H1 (cell line): ENCODE measurements at regions not wholly inside any gene's neighbourhood (a gene's known extent, or its start where the extent isn't known, plus 50 kb on each side); places are given as distances from the start of the nearest gene placed in this dataset.

Experiments
- CTCF ChIA-PET: fragments of 300-600 bp; sonication (Branson Sonifier 250); formaldehyde crosslinking; loops from one replicate; lab custom pipeline; 2021; ENCODE audit not compliant: partially characterized antibody; lab: Charles Lee
- POLR2A ChIA-PET: fragments of 300-600 bp; sonication (Branson Sonifier 250); formaldehyde crosslinking; loops from one replicate; lab custom pipeline; 2021; ENCODE audit warnings: inconsistent platforms; ENCODE audit not compliant: partially characterized antibody; lab: Charles Lee
- DNase-seq, 2 experiments: peaks; one replicate each; pipeline versions ENCODE4 v3.0.0 to v3.0.0-alpha.2; 2010 to 2022; ENCODE audit warnings: low spot score in 2 of 2, low read depth in 1 of 2, mixed read lengths in 1 of 2
- FAIRE-seq: peaks from 2 replicates; lab custom pipeline; 2011; peaks lifted over from hg19 to GRCh38; lab: Jason Lieb, UNC
- H2AFZ ChIP-seq: 2 replicates; pipeline ENCODE4 v1.8.1; 2012; ENCODE audit warnings: low read length, inconsistent platforms
- H2AK5ac ChIP-seq: 2 replicates; pipeline ENCODE4 v1.6.1; 2013; ENCODE audit warnings: low read depth, low read length
- H2BK120ac ChIP-seq: replicated peaks from 2 replicates; pipeline ENCODE3; 2013; ENCODE audit warnings: low read depth, low read length, inconsistent platforms
- H2BK12ac ChIP-seq: 2 replicates; pipeline ENCODE4 v1.6.1; 2013; ENCODE audit warnings: low read depth, low read length
- H2BK15ac ChIP-seq: 2 replicates; pipeline ENCODE4 v1.6.1; 2013; ENCODE audit warnings: low read length
- H2BK20ac ChIP-seq: 2 replicates; pipeline ENCODE4 v1.6.1; 2013; ENCODE audit warnings: low read length
- H2BK5ac ChIP-seq: 2 replicates; pipeline ENCODE4 v1.6.1; 2013; ENCODE audit warnings: low read depth, low read length
- H3K14ac ChIP-seq: 2 replicates; pipeline ENCODE4 v1.6.1; 2013; ENCODE audit warnings: inconsistent platforms; ENCODE audit not compliant: insufficient read length
- H3K18ac ChIP-seq: 2 replicates; pipeline ENCODE4 v1.6.1; 2013; ENCODE audit warnings: low read length; ENCODE audit errors: extremely low read depth
- H3K23ac ChIP-seq: 2 replicates; pipeline ENCODE4 v1.6.1; 2013; ENCODE audit warnings: inconsistent platforms; ENCODE audit not compliant: insufficient read length
- H3K23me2 ChIP-seq: 2 replicates; pipeline ENCODE4 v1.6.1; 2013; ENCODE audit warnings: low read depth, low read length
- H3K27ac ChIP-seq: 2 replicates; pipeline ENCODE4 v1.6.1; 2011; ENCODE audit warnings: low read depth, low read length, inconsistent platforms
- H3K27me3 ChIP-seq, 4 experiments: replicated peaks in 1 of 4; 1 replicate in 1 of 4; 2 replicates in 3 of 4; pipeline versions ENCODE4 v1.6.1 to v1.8.1; 2011 to 2013; ENCODE audit warnings: low read length in 3 of 4, mild to moderate bottlenecking in 3 of 4, inconsistent platforms in 2 of 4, mixed read lengths in 2 of 4, moderate library complexity in 1 of 4; ENCODE audit not compliant: control insufficient read depth in 3 of 4, insufficient read depth in 3 of 4; ENCODE audit errors: extremely low read depth in 1 of 4
- H3K36me3 ChIP-seq, 4 experiments: 2 replicates each; pipeline versions ENCODE4 v1.6.1 to v1.8.1; 2011 to 2013; ENCODE audit warnings: mild to moderate bottlenecking in 4 of 4, low read length in 3 of 4, moderate library complexity in 2 of 4, control low read depth in 1 of 4, inconsistent platforms in 1 of 4; ENCODE audit not compliant: insufficient read depth in 4 of 4, control insufficient read depth in 2 of 4
- H3K4ac ChIP-seq: replicated peaks from 2 replicates; pipeline ENCODE3; 2013; ENCODE audit warnings: low read length, low read depth, mixed read lengths, inconsistent platforms; ENCODE audit not compliant: insufficient read length
- H3K4me1 ChIP-seq, 4 experiments: replicated peaks in 1 of 4; 1 replicate in 1 of 4; 2 replicates in 3 of 4; pipeline versions ENCODE4 v1.6.1 to v1.8.1; 2011 to 2013; ENCODE audit warnings: low read length in 3 of 4, inconsistent platforms in 2 of 4, mixed read lengths in 1 of 4; ENCODE audit not compliant: insufficient read depth in 4 of 4, control insufficient read depth in 3 of 4
- H3K4me2 ChIP-seq, 2 experiments: 2 replicates each; pipeline versions ENCODE4 v1.6.1 to v1.8.1; 2011 to 2013; ENCODE audit warnings: low read depth in 2 of 2, low read length in 2 of 2, control low read depth in 1 of 2, inconsistent platforms in 1 of 2, mild to moderate bottlenecking in 1 of 2; ENCODE audit not compliant: insufficient read depth in 1 of 2
- H3K4me3 ChIP-seq, 4 experiments: fragments of 200-600, 300-600 bp in 1 of 4; sonication (generic), shearing (Covaris generic), sonication (Bioruptor Twin) in 1 of 4; 2 replicates each; pipeline versions ENCODE4 v1.5.1 to v1.8.1; 2011 to 2016; ENCODE audit warnings: low read length in 4 of 4, low read depth in 3 of 4, control low read depth in 2 of 4, inconsistent platforms in 2 of 4, mild to moderate bottlenecking in 2 of 4, mixed read lengths in 1 of 4, moderate library complexity in 1 of 4; ENCODE audit not compliant: insufficient read depth in 2 of 4; ENCODE audit errors: extremely low read depth in 1 of 4
- H3K56ac ChIP-seq: replicated peaks from 2 replicates; pipeline ENCODE3; 2013; ENCODE audit warnings: low read depth, mild to moderate bottlenecking, mixed read lengths, low read length, inconsistent platforms; ENCODE audit not compliant: insufficient read length
- H3K79me1 ChIP-seq: 2 replicates; pipeline ENCODE4 v1.6.1; 2013; ENCODE audit warnings: low read depth, low read length, control low read depth
- H3K79me2 ChIP-seq, 2 experiments: 2 replicates each; pipeline versions ENCODE4 v1.6.1 to v1.8.1; 2012 to 2013; ENCODE audit warnings: low read length in 2 of 2, mild to moderate bottlenecking in 2 of 2, inconsistent platforms in 1 of 2; ENCODE audit not compliant: insufficient read depth in 2 of 2, control insufficient read depth in 1 of 2
- H3K9ac ChIP-seq, 4 experiments: replicated peaks in 1 of 4; 1 replicate in 1 of 4; 2 replicates in 3 of 4; pipeline versions ENCODE4 v1.6.1 to v1.8.1; 2011 to 2013; ENCODE audit warnings: low read depth in 3 of 4, low read length in 3 of 4, control low read depth in 2 of 4, mild to moderate bottlenecking in 2 of 4, moderate library complexity in 2 of 4, inconsistent platforms in 1 of 4; ENCODE audit errors: extremely low read depth in 1 of 4
- H3K9me3 ChIP-seq, 2 experiments: 2 replicates each; pipeline versions ENCODE4 v1.6.1 to v1.8.1; 2012 to 2013; ENCODE audit warnings: mild to moderate bottlenecking in 2 of 2, moderate library complexity in 2 of 2, control low read depth in 1 of 2, inconsistent platforms in 1 of 2, low read depth in 1 of 2, low read length in 1 of 2, mixed read lengths in 1 of 2; ENCODE audit not compliant: insufficient read depth in 2 of 2
- H4K20me1 ChIP-seq, 2 experiments: replicated peaks in 1 of 2; 2 replicates each; pipeline versions ENCODE3 to v1.8.1; 2011 to 2013; ENCODE audit warnings: inconsistent platforms in 2 of 2, low read length in 2 of 2, mild to moderate bottlenecking in 1 of 2; ENCODE audit not compliant: insufficient read depth in 2 of 2, control insufficient read depth in 1 of 2
- H4K5ac ChIP-seq: 2 replicates; pipeline ENCODE4 v1.6.1; 2013; ENCODE audit warnings: low read length, low read depth, mixed read lengths, inconsistent platforms; ENCODE audit not compliant: insufficient read length
- H4K8ac ChIP-seq: 2 replicates; pipeline ENCODE4 v1.8.0; 2013; ENCODE audit warnings: mild to moderate bottlenecking, moderate library complexity, low read length, inconsistent platforms; ENCODE audit not compliant: insufficient read depth; ENCODE audit errors: extremely low read depth
- H4K91ac ChIP-seq: replicated peaks from 2 replicates; pipeline ENCODE3; 2013; ENCODE audit warnings: low read length, mixed read lengths, inconsistent platforms; ENCODE audit not compliant: insufficient read length
- WGBS, 2 experiments: shearing (Covaris generic) in 1 of 2; methylation state at CpG; one replicate each; pipeline versions ENCODE4 v1.1.6 to v1.1.7; 2013 to 2015; ENCODE audit warnings: low lambda C conversion rate in 2 of 2, mixed read lengths in 2 of 2, inconsistent platforms in 1 of 2, low coverage in 1 of 2, missing lambda C conversion rate in 1 of 2; ENCODE audit not compliant: insufficient replicate concordance in 2 of 2, insufficient coverage in 1 of 2, insufficient read length in 1 of 2; ENCODE audit errors: extremely low coverage in 1 of 2, missing lambda C conversion rate in 1 of 2; 5-methylcytosine and 5-hydroxymethylcytosine counted together
- TF ChIP-seq, protein P1 (sequence below): fragments of 300-600 bp; sonication (generic); IDR thresholded peaks from 2 replicates; pipeline ENCODE4 v1.7.1; 2012; ENCODE audit warnings: low read length, moderate library complexity, mild to moderate bottlenecking, inconsistent platforms; ENCODE audit not compliant: insufficient replicate concordance

DNA sequence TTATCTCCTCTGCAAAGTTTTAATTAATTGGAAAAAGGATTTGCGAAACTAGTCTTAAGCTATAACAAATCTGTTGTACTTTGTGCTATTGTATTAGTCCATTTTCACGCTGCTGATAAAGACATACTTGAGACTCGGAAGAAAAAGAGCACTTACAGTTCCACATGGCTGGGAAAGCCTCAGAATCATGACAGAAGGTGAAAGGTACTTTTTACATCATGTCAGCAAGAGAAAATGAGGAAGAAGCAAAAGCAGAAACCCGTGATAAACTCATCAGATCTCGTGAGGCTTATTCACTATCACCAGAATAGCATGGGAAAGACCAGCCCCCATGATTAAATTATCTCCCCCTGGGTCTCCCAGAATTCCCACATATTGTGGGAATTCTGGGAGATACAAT, 118.1 kb upstream of the PRKD1 start:
- 88% methylated on average over 5 of the region's 5 CpGs; no CpG with 5 or more reads in 1 of the 2 experiments for WGBS, 2 experiments
- Histone ChIP-seq H4K5ac (no peak overlapping the region), H4K20me1 (no peaks in the 10 kb centered on the region), H3K14ac (no peak overlapping the region), H3K9ac (no peak overlapping the region), H3K27ac (no peak overlapping the region), H2BK12ac (no peak overlapping the region), H3K27me3 (no peaks in the 10 kb centered on the region), H3K23me2 (no peaks in the 10 kb centered on the region), H4K91ac (no peak overlapping the region), H3K36me3 (no peaks in the 10 kb centered on the region), H3K79me1 (no peaks in the 10 kb centered on the region), H3K23ac (no peak overlapping the region), H3K4ac (no peak overlapping the region), H3K4me3 (no peak overlapping the region), H3K4me2 (no peak overlapping the region), H3K79me2 (no peaks in the 10 kb centered on the region), H2AFZ (no peak overlapping the region), H4K8ac (no peak overlapping the region), H3K4me1 (no peaks in the 10 kb centered on the region), H2AK5ac (no peak overlapping the region), H3K9me3 (no peaks in the 10 kb centered on the region), H2BK20ac (no peak overlapping the region), H2BK5ac (no peak overlapping the region), H3K56ac (no peak overlapping the region), H2BK15ac (no peak overlapping the region), H2BK120ac (no peak overlapping the region), H3K18ac (no peak overlapping the region)
- FAIRE-seq (no peak), DNase-seq (no peak)
- POLR2A ChIA-PET: no interaction called here
- CTCF ChIA-PET: interaction anchor here (0.7 to 1.2 kb wide), 2 partner anchors 225 to 581 kb away, joined by 3 to 4 read pairs; no protein-coding TSS in a partner anchor
- TF ChIP-seq, protein P1, sequence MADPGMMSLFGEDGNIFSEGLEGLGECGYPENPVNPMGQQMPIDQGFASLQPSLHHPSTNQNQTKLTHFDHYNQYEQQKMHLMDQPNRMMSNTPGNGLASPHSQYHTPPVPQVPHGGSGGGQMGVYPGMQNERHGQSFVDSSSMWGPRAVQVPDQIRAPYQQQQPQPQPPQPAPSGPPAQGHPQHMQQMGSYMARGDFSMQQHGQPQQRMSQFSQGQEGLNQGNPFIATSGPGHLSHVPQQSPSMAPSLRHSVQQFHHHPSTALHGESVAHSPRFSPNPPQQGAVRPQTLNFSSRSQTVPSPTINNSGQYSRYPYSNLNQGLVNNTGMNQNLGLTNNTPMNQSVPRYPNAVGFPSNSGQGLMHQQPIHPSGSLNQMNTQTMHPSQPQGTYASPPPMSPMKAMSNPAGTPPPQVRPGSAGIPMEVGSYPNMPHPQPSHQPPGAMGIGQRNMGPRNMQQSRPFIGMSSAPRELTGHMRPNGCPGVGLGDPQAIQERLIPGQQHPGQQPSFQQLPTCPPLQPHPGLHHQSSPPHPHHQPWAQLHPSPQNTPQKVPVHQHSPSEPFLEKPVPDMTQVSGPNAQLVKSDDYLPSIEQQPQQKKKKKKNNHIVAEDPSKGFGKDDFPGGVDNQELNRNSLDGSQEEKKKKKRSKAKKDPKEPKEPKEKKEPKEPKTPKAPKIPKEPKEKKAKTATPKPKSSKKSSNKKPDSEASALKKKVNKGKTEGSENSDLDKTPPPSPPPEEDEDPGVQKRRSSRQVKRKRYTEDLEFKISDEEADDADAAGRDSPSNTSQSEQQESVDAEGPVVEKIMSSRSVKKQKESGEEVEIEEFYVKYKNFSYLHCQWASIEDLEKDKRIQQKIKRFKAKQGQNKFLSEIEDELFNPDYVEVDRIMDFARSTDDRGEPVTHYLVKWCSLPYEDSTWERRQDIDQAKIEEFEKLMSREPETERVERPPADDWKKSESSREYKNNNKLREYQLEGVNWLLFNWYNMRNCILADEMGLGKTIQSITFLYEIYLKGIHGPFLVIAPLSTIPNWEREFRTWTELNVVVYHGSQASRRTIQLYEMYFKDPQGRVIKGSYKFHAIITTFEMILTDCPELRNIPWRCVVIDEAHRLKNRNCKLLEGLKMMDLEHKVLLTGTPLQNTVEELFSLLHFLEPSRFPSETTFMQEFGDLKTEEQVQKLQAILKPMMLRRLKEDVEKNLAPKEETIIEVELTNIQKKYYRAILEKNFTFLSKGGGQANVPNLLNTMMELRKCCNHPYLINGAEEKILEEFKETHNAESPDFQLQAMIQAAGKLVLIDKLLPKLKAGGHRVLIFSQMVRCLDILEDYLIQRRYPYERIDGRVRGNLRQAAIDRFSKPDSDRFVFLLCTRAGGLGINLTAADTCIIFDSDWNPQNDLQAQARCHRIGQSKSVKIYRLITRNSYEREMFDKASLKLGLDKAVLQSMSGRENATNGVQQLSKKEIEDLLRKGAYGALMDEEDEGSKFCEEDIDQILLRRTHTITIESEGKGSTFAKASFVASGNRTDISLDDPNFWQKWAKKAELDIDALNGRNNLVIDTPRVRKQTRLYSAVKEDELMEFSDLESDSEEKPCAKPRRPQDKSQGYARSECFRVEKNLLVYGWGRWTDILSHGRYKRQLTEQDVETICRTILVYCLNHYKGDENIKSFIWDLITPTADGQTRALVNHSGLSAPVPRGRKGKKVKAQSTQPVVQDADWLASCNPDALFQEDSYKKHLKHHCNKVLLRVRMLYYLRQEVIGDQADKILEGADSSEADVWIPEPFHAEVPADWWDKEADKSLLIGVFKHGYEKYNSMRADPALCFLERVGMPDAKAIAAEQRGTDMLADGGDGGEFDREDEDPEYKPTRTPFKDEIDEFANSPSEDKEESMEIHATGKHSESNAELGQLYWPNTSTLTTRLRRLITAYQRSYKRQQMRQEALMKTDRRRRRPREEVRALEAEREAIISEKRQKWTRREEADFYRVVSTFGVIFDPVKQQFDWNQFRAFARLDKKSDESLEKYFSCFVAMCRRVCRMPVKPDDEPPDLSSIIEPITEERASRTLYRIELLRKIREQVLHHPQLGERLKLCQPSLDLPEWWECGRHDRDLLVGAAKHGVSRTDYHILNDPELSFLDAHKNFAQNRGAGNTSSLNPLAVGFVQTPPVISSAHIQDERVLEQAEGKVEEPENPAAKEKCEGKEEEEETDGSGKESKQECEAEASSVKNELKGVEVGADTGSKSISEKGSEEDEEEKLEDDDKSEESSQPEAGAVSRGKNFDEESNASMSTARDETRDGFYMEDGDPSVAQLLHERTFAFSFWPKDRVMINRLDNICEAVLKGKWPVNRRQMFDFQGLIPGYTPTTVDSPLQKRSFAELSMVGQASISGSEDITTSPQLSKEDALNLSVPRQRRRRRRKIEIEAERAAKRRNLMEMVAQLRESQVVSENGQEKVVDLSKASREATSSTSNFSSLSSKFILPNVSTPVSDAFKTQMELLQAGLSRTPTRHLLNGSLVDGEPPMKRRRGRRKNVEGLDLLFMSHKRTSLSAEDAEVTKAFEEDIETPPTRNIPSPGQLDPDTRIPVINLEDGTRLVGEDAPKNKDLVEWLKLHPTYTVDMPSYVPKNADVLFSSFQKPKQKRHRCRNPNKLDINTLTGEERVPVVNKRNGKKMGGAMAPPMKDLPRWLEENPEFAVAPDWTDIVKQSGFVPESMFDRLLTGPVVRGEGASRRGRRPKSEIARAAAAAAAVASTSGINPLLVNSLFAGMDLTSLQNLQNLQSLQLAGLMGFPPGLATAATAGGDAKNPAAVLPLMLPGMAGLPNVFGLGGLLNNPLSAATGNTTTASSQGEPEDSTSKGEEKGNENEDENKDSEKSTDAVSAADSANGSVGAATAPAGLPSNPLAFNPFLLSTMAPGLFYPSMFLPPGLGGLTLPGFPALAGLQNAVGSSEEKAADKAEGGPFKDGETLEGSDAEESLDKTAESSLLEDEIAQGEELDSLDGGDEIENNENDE: no peak
